HG02759 (cell line): ENCODE measurements at regions not wholly inside any gene's neighbourhood (a gene's known extent, or its start where the extent isn't known, plus 50 kb on each side); places are given as distances from the start of the nearest gene placed in this dataset.

Source experiments
- ATAC-seq: cut with Tn5 transposase; IDR thresholded peaks from one replicate; pipeline ENCODE4 v1.9.1; 2021; ENCODE audit warnings: mild to moderate bottlenecking, moderate library complexity; ENCODE audit not compliant: unreplicated experiment

- ATAC-seq: no peak
Measured at GRCh38 chr17:55668312-55668920, 54.2 kb downstream of the TMEM100 start.

GRCh38 chr17:55666806-55667205 is 55.9 kb downstream of the TMEM100 start:
- ATAC-seq: no peak

GRCh38 chr17:55664287-55664686 is 58.4 kb downstream of the TMEM100 start:
- ATAC-seq: peak; percentile 84

GRCh38 chr17:55663400-55663799 is 59.3 kb downstream of the TMEM100 start:
- ATAC-seq: no peak

GRCh38 chr17:55661963-55662834 is 60.5 kb downstream of the TMEM100 start:
- ATAC-seq: no peak

GRCh38 chr17:55661256-55661758 is 61.4 kb downstream of the TMEM100 start:
- no peak for ATAC-seq

GRCh38 chr17:55660178-55660886 is 62.3 kb downstream of the TMEM100 start:
- no peak for ATAC-seq

- no peak for ATAC-seq
Measured at GRCh38 chr17:55659661-55660060, 63.0 kb downstream of the TMEM100 start.

- ATAC-seq: no peak
Measured at GRCh38 chr17:55655777-55656176, 66.9 kb downstream of the TMEM100 start.

GRCh38 chr17:55654821-55655220 is 67.8 kb downstream of the TMEM100 start:
- no peak for ATAC-seq

GRCh38 chr17:55654022-55654421 is 68.6 kb downstream of the TMEM100 start:
- ATAC-seq: no peak

GRCh38 chr17:55652825-55653224 is 69.8 kb downstream of the TMEM100 start:
- no peak for ATAC-seq

GRCh38 chr17:55652114-55652823 is 70.4 kb downstream of the TMEM100 start:
- no peak for ATAC-seq

GRCh38 chr17:55649957-55650597 is 72.6 kb downstream of the TMEM100 start:
- ATAC-seq: no peak

- ATAC-seq: no peak
Measured at GRCh38 chr17:55648086-55648485, 74.6 kb downstream of the TMEM100 start.

- no peak for ATAC-seq
Measured at GRCh38 chr17:55645361-55645760, 77.3 kb downstream of the TMEM100 start.

- no peak for ATAC-seq
Measured at GRCh38 chr17:55644346-55644745, 78.3 kb downstream of the TMEM100 start.

GRCh38 chr17:55642741-55643140 is 79.9 kb downstream of the TMEM100 start:
- no peak for ATAC-seq

- ATAC-seq: peak; percentile 61
Measured at GRCh38 chr17:55641676-55642081, 81.0 kb downstream of the TMEM100 start.

- no peak for ATAC-seq
Measured at GRCh38 chr17:55639096-55639495, 83.6 kb downstream of the TMEM100 start.
